Activated CD4-positive, alpha-beta T cell treated with anti-CD3 and anti-CD28 coated beads, Interleukin-10, Interleukin-2, amounts not matched to agents 100 ng/mL and 50 ng/mL, durations not matched to agents 16 hours and 8 hours (primary cell): ENCODE measurements at regions not wholly inside any gene's neighbourhood (a gene's known extent, or its start where the extent isn't known, plus 50 kb on each side); places are given as distances from the start of the nearest gene placed in this dataset.
"Not testable (repeated sequence)": the region's sequence is repeated elsewhere in the genome, so short reads cannot be mapped to it uniquely, and the experiment has no call there.

Experiments
- DNase-seq: peaks from one replicate; pipeline ENCODE4 v3.0.0-alpha.2; 2020

DNA sequence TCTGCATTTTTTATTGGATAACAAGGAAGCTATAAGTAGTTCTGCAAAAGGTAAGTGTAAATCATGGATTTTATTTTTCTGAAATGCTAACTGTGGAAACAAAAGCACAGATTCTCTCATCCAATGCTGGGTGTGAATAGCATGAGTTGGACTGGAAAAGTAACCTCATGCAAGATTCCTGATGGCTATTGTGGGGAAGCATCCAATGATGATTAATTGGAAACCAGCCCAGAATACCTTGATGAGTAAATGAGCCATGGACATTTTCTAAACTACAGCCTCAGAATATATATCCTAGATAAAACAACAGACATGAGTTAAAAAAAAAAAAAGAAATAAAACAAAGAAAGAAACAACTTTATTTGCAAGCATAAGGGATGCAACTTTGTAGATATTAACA lies 934.6 kb downstream of the CCSER2 start:
- no peak for DNase-seq

- no peak for DNase-seq
Observed at GRCh38 chr10:85265121-85265520, 936.7 kb downstream of the CCSER2 start.

DNA sequence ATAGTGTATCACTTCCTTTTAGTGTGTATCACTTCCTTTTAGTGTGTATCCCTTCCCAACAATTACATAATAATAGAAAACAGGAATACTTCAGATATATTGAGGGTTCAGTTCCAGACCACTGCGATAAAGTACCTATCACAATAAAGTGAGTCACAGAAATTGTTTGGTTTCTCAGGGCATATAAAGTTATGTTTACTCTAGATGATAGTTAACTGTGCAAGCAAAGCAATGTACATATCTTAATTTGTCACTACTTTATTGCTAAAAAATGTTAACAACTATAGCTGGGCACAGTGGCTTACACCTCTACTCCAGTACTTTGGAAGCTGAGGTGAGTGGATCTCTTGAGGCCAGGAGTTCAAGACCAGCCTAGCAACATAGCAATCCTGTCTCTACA lies 938.4 kb downstream of the CCSER2 start:
- DNase-seq: no peak

- no peak for DNase-seq
Observed at GRCh38 chr10:85280014-85280413, 951.6 kb downstream of the CCSER2 start.

DNA sequence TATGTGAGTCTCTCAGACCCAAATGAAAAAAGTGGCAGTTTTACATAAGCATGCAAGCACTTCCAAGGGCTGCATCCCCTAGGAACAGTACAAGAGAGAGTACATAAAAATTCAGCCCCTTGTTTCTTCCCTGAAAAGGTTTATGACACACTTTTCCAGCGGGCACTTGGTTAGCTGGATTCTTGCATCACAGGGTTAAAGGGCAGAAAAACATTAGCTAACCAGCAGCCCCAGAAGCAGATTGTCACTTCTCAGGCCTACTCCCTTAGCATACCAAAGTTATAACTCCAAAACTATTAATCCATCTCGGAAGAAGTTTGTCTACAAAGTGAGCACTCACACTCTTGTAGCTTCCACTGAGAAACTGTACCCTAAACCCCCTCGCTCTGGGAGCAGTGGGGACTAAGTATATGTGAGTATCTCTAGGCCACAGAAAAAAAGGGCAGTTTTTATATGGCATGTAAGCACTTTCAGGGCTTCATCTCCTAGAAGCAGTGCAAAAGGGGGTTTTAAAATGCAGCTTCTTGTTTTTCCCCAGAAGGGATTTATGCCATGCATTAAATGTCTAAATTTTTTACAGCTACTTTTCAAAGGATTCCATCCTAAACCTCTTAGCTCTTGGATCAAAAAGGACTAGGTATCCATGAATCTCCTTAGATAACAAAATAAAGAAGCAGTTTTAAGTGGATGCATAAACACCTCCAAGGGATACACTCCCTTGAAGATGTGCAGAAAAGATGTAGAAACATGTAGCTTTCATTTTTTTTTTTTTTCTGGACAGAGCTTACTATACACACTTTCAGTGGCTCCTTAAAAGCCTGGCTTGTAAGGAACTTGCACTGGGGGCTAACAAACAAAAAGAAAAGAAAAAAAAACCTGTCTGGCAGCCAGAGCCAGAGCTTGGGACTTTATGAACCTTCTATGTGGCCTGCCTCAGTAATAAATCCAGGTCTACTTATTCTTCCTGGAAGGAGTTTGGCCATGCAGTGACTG lies 956.7 kb downstream of the CCSER2 start:
- no peak for DNase-seq

- DNase-seq: no peak
Observed at GRCh38 chr10:85293483-85293882, 965.1 kb downstream of the CCSER2 start.

DNA sequence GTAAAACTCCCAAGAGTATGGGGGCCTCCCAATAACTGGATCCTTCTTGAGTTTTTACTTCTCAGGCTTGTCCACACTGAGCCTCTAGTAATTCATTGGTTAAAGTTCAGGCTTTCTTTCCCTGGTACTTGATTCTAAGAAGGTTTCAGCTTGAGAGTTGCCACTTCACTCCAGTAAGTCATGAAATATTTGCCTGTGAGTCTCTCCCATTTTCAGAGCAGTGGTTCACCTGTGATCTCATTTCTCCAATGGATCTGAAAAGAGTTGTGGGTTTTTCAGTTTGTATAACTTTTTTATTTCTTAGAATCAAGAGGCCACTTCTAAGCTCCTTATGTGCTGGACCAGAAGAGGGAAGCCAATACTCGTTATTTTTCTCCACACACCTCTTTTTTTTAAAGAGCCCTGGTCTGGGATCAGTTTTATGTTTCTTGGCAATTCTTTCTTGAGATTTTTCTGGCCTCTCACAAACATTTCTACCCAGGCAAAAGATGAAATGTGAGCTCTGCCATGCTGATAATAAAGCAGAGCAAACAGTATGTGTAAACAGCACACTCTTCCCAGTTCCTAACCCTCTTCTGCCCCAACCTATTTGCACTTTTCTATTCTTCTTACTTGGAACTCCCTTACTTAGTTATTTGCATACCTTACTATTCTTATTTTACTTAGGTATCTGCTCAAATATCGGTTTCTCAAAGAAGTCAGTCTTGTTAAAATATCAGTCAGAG lies 983.4 kb downstream of the CCSER2 start:
- DNase-seq: no peak

DNA sequence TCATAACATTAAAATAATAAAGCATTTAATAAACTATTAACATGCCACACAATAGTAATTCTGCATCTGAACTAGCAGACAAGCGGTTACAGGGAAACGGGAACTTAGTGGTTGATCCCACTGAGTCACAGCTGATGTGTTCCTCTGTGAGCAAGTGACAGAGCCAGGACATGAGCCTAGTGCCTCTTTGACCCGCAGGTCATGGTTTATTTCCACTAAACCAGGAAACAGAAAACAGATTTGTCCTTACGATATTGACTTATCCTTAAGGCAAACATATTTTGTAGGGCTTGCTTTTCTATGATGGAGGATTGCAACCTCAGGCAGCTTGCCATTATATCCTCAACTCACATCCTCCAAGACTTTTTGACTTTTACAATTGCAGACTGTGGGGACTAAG lies 987.3 kb downstream of the CCSER2 start:
- no peak for DNase-seq

GRCh38 chr10:85316276-85316675 lies 987.9 kb downstream of the CCSER2 start:
- no peak for DNase-seq

GRCh38 chr10:85317827-85318226 lies 989.4 kb downstream of the CCSER2 start:
- DNase-seq: no peak

DNA sequence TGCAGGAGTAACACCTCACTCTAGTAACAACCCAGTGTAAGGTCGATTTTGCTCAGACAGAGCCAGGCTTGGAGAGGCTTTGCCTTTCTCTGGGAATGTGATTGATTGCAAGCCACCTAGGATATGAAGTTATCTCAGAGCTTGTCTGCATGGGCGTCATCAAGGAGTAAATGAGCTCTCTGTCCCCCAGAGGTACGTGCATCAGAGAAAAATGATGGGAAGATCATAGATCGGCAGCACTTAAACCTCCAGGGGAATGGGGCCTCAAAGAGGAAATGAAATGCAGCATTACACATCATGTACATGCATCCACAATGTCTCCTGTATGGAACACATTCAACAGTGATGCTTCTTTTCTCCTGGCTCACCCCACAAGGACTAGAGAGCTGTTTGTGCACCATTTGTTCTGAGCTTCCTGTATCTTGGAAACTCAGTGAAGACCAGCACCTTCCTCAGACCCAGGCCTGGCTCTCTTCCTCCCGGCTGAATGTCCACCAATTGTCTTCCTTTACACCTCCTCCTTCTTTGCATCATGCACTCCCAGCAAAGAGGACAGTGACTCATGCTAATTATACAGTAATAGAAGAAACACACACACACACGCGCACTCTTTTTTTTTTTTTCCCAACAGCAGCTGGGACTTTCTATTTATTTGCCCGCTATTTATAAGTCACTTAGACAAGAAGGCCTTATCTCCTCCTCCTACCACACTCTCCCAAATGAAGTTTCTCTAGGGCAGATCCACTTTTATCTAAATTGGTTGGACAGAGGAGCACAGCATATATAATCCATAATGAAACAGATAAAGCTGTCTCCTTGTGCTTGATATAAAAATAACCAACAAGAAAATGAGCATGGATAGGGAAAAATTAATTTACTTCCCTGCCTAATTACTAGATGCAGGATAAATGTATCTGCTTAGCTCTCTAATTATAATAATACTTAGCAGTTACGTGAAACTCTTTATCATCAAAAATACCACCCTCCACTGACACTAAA lies 990.7 kb downstream of the CCSER2 start:
- no peak for DNase-seq

GRCh38 chr10:85319826-85320225 lies 991.4 kb downstream of the CCSER2 start:
- no peak for DNase-seq

DNA sequence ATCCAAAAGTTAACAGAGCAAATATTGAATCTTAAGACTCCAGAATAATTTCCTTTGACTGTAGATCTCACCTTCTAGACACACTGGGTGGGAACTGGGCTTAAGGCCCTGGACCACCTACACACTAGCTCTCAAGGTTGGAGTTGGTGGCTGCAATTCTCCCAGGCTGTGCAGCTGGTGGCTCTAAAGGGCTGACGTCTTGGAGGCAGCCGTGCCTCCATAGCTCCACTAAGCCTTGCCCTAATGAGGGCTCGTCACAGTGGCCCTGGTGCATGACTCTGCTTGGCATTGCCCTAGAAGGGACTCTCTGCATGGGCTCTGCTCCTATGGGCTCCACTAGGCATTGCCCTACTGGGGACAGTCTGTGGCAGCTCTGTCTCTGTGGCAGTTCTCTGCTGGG lies 1005.2 kb downstream of the CCSER2 start:
- no peak for DNase-seq

DNA sequence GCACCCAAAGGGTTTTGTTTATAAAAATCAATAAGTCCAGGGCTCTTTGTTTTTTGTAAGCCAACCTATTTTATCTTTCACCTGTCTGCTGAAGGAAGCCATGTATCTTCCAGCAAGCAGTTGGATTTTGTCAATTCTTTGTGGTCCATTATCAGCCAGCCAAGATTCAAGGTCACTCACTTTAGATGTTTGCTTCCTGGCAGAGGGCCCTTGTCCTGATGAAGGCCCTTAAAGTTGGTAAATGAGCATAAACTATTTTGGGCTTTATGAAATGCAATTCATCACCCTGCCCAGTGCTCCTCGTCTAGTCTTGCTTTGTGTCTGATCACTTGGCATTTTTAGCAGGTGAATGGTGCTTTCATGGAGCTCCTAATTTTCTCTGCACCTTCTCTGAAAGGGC lies 1004.2 kb downstream of the GRID1 start:
- no peak for DNase-seq

DNA sequence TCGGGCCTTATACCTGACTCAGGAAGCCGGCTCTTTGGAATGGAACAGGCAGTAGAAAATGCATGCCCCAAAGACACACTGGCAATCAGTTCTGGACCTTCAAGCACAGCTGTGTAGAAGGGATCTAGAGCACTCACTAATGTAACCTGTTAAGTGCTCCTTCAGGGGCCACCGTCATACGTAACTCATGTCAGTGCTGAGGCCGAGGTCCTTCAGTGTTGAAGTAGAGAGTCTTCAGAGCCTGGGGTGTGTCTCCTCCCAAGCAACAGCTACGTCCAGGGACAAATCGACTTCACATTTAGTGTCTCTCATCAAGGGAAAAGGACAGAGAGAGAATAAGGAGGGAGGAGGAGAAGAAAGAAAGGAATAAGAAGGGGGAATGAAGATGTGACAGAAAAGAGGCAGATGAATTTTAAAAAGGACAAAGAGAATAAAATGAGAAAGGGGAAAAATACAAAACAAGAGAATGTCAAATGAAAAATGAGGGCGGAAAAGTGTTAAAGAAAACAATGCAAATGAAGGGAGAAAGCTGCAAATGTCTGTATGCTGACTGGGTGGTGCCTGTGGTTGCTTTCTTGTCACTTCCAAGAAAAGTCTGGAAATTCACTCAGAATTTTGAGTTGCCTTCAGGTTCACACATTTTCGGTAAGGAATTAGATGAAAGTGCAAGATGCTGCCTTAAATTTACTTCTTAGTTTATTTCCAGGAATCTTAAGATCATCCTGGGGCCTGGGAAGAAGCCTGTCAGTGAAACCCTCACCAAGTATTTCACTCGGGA lies 989.4 kb downstream of the GRID1 start:
- DNase-seq: no peak

DNA sequence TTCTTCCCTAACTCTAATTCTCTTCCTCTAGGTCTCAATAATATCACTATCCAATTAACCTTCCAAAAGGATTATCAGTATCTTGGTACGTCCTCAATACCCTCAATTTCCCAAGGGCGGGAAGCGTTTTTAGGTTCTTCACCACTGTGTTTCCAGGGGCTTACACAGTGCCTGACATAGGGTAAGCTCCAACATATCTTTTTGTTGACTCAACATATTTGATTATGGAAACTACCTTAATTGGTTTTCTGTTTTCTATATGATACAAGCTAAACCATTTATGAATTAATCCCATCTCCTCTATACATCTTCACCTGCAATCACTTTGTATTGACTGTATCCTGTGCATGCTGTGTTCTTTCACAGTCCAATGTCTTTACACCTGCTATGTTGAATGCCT lies 987.3 kb downstream of the GRID1 start:
- DNase-seq: no peak

GRCh38 chr10:85400981-85401695 lies 965.5 kb downstream of the GRID1 start:
- no peak for DNase-seq

DNA sequence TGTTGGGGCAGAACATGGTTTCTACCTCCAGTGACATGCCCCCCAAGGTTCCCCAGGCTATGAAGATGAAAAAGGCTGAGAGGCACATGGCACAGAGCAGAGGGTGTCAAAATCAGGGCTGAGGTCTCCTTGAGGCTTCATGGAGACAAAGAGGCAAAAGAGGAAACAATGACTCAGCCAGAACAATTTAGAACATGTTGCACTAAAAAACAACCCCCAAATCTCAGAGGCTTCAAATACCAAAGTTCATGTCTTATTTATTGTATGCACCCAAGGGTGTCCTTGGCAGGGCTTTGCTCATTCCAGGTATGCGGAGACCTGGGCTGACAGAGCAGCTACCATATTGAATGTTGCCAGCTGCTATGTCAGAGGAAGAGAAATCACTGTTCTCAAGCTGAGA lies 964.1 kb downstream of the GRID1 start:
- DNase-seq: no peak

DNA sequence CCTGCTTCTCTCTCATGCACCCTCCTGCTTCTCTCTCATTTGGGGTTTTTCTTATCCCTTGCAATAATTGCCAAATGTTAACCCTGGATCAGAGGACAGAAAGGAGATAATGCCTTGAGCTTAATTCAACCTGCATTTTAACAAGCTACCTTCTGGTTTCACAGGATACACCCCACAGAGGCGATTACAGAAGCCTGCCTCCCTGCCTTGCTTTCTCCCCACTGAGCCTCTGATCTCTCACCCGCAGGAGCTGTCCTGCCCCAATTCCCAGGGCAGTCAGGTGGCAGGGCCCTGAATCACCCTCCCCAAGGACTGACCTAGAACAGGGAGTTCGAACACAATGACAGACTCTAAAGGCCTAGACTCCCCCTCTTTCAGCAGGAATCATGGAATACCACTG lies 959.5 kb downstream of the GRID1 start:
- DNase-seq: no peak

GRCh38 chr10:85408388-85408787 lies 958.2 kb downstream of the GRID1 start:
- no peak for DNase-seq

GRCh38 chr10:85410586-85410985 lies 956.0 kb downstream of the GRID1 start:
- not testable (repeated sequence) for DNase-seq
